HG02938 (cell line): ENCODE measurements at regions not wholly inside any gene's neighbourhood (a gene's known extent, or its start where the extent isn't known, plus 50 kb on each side); places are given as distances from the start of the nearest gene placed in this dataset.

Source experiments
- ATAC-seq: cut with Tn5 transposase; IDR thresholded peaks from one replicate; pipeline ENCODE4 v1.9.1; 2021; ENCODE audit warnings: mild to moderate bottlenecking, moderate library complexity; ENCODE audit not compliant: unreplicated experiment

DNA sequence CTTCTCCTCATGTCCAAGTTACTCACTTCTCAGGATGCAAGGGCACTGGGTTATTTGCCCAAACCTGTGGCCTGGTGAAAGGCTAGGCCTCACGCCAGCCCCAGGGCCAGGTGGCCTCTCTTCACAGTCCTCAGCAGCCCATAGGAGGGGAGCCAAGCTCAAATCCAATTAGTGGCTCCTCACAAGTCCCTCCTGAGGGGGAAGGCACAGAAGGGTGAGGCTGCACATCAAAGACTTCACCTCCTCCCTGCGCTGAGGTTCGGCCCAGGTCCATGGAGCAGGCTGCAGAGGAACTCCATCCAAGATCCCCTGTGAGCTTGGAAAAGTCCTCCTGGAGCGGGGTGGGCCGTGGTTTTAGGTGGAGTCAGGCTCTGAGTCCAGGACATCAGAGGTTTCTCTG is 320.0 kb downstream of the FOXL1 start:
- ATAC-seq: no peak

DNA sequence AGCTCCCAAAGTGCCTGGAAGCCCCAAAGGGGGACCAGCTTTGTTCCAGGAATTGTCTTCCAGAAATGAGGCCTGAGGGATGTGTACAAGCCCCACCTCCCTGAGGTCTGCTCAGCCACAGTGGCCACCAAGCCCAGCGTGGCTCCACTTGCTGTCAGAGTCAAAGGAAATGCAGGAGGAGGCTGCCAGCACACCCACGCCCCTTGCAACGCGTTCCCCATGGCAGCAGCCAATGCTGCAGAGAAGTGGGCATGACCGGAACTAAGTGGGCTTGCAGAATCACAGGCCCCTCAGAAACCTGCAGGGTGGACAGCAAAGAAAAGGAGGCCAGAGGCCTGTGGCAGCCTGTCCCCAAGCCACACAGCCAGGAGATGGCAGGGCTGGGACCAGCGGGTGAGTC is 320.8 kb downstream of the FOXL1 start:
- ATAC-seq: no peak

DNA sequence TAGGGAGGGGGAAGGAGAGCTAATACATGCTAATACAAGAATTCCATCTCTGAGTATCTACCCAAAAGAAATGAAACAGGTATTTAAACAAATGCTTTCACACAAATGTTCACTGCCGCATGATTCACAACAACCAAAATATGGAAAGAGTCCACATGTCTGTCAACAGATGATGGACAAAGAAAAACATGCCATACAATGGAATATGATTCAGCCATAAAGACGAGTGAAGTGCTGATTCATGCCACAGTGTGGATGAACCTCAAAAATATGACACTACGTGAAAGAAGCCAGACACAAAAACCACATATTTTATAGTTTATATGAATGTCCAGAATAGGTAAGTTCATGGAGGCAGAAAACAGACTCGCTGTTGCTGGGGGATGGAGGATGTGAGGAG is 321.4 kb downstream of the FOXL1 start:
- no peak for ATAC-seq

DNA sequence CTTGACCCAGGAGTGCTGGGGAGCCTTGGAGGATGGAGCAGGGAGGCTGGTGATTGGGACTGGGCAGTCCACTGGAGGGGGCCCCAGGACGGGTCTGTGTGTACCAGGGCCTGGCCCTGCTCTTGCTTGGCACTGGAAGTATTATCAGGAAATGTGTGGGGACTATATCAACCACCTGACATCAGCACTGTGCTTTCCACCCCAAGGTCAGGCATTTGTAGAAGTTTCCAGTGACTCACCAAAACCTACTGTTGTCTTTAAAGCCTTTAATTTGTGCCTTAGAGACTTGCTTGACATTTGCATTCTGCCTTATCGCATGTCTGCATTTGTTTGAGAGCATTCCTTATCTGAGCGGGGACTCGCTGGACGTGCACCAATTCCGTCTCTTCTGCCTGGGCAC is 323.1 kb downstream of the FOXL1 start:
- no peak for ATAC-seq

DNA sequence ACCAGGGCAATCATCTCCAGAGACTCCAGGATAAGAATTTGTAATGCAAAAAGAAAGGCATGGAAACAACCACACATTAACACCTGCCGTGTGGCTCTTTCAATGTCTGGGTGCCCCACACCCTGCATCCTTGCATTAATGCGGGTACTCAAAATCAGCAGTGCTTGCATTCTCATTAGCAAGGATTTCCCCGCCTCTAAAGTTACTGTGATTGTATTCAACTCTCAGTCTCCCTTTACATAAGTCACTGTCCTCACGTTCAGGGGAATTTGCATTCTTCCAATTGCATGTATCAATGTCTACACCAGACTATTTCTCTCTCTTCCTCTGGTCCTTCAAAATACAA is 324.3 kb downstream of the FOXL1 start:
- no peak for ATAC-seq

DNA sequence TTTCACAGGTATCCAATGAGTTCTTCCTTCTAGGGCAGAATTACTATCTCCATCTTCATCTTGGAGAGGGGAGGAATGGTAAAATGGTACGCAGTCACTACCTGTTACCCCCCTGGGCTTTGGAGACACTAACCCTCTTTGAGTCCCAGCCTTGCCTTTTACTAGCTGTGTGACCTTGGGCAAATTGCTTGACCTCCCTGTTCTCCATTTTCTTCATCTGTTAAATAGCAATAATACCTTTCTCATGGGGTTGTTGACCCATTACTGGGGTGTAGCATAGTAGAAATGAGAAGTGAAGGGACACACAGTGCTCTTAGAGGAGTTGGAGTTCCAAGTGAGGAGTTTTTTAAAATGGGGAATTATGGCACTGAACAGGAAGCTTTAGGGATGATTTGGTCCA is 324.7 kb downstream of the FOXL1 start:
- no peak for ATAC-seq

DNA sequence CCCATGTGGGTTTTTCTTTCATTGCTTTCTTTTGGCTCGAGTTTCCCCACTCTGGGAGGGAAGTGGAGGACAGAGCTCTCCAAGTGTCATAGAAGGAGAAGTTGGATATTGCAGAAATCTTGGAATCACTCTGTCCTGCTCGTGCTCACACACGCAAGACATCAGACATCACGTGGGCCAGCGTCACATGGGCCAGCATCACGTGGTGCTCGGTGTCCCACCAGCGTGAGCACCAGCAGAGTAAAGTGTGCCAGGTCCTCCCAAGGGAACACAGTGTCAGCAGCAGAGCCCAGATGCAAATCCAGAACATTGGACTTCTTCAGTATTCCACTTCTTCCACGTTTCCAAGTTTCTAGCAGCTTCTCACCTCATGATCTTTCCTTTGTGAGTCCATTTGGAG is 327.0 kb downstream of the FOXL1 start:
- ATAC-seq: no peak

DNA sequence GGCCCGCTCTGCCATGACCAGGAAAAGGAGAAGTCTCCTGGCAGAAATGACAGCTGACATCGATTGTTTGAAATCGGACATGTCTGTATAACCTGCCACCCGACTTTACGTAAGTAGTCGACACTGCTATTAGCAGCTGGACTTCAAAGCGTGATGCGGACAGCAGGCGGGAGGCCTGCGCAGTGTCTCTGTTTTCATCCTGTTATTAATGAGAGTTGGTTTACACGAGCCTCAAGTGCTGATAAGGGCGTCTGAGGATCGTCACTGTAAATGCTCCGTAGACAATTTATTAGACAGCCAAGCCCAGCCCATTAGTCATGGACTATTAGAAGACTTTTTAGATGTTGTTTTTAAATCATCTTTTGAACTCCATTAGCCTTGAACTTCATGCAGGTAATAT is 328.3 kb downstream of the FOXL1 start:
- ATAC-seq: no peak

DNA sequence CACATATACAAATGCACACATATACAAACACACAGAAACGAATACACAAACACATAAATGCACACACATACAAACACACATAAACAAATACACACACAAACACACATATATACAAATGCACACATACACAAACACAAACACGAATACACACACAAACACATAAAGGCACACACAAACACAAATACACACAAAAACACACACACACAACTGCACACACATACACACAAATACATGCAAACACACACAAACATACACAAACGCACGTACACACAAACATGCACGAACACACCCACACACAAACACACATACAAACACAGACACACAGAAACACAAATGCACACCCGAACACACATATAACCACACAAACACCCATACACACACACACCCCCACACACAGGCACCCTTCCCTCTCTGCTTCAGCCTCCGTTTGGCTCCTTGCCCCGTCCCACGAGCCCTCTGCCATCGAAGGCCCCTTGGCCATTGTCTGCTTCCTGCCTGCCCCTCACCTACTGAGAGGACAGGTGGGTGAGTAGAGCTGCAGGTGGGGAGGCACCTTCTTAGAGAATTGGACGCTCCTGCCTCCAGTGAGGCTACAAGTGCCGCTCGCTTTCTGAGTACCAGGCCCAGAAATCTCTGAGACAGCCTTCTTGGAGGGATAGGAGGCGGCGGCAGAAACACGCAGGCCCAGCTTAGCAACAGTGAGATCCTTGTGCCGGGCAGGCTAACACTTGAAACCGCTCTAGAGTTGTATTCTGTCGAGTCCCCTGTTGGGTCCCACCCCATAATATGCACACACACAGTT is 331.2 kb downstream of the FOXL1 start:
- ATAC-seq: no peak

DNA sequence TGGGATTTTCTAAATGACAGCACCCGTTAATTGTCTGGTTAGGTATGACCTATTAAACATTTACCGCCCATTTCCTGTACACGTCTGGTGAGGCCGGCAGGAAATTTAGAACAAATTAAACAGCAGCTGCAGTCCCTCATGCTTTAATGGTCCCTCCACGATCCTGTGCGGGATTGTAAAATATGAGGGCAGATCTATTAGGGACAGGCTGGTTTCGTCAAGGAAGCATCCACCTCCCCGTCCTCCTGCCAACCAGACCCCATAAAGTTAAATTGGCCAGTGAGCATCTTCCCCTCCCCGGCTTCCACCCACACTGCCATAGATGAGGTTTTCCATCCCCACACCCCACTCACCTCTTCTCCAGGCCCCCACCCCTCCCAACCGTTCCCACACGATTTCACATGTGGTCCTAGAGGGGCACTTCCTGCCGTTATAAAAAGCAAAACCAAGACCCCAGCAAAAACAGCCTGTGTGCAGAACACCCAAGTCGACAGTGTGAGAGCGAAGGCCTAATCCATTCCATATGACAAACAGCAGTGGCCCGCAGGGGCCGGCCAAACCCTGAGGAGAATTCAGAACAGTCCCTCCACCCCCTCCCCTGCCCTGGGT is 331.9 kb downstream of the FOXL1 start:
- ATAC-seq: no peak

DNA sequence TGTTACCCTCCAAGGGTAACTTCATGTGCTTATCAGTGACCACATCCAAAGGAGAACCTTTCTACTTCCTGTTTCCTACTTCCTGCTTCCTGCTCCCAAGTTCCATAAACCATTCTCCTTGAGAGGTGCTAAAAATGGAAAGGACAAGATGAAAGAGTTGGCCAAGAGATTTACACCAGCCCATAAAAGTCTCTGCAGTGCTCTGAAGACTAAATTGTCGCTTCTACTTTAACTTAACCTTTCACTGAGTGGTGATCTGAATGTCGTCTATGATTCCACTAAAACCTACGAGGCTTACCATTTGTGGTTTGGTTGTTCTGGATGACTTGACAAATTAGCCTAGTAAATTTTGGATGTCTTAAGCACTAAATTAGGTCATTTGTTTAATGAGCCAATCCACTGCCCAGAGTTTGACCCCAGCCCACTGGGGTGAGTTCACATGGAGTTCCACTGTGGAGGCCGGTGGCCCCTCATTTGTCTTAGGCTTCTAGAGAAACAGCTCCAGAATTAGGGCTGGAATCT is 333.1 kb downstream of the FOXL1 start:
- ATAC-seq: no peak

DNA sequence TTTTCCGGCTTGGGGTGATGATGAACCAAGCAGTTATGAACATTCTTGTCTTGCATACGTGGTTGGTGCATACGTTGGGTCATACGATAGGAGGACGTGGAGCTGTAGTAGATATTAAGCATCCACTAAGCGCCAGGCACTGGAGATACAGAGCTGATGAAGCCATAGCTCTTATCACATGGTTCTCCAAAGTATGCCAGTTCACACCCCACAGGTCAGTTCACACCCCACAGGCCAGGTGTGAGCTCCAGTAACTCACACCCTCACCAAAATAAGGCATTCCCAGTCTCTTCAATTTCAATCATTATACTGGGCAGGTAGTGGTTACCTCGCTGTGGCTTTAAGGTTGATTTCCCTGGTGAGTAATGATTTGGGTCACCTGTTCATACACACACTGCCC is 335.5 kb downstream of the FOXL1 start:
- ATAC-seq: no peak

DNA sequence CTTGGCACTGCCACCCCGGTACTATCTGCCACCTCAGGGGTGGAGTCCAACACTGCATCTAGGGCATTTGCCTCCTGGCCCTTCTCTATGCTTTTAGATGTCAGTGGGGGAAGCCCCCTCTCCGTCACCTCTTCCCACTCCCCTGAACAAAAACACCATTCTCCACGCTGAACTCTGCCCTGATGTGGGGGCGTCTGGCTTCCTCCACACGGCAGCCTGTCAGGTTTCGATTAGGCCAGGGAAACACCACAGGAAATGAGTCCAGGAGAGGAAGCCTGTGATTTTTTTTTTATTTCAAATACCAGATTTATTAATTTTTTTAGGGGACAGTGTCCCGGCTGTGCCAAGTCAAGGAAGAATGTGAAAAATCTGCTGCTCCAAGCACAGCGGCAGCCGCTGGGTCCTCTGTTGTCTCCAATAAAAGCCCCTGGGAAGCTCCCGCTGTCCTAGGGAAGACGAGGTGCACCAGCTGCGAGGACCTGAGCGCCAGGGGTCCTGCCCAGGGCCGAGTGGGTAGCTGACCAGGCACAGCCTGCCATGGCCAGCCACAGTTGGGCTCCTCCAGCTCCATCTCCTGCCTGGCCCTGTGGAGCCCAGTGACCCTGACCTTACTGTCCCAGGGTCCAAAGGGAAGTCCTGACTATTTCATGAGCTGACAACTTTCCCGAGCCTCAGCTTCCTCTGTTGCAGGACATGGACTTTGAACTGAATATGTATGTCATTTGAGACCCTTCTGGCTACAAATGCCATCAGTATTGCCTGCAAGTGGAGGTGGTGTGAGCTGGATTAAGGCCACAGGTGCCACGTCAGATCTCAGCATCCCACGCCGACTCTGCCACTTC is 336.7 kb downstream of the FOXL1 start:
- ATAC-seq: no peak

DNA sequence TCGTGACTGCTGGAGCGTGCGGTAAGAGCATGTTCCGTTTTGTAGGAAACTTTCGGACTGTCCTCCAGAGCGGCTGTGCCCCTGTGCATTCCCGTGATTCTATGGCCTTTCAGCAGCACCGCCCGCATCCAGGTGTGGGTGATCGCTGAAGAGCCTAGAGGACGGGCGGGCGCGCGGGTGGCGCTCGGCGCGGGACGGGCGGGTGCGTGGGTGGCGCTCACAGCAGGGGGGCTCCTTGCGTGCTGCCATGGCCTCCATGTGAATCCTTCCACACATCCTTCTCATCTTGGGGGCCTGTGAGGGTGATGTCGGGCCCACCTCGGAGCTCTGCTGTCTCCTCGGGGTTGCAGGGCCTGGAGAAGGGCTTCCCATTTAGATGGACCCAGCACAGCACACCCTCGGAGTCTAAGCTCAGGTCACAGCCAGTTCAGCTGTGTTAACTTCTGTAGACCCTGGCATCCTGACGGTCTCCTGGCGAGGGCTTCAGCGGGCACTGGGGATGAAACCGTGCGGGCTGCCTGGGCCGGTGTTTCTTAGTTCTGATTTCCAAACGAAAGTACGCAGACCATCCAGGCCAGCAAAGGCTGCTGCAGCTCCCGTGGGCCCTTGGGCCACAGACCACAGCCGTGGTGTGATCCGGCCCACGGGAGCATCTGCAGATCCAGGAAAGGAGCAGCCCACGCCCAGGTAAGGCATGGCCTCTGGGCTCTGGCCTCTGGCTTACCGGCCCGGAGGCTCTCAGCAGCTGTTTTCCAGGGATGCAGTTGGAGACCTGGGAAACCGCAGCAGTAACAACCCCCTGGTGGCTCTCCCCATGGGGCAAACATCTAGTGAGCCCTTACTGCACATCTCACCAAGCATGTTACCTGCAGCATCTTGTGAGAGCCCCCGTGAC is 339.4 kb downstream of the FOXL1 start:
- ATAC-seq: no peak

DNA sequence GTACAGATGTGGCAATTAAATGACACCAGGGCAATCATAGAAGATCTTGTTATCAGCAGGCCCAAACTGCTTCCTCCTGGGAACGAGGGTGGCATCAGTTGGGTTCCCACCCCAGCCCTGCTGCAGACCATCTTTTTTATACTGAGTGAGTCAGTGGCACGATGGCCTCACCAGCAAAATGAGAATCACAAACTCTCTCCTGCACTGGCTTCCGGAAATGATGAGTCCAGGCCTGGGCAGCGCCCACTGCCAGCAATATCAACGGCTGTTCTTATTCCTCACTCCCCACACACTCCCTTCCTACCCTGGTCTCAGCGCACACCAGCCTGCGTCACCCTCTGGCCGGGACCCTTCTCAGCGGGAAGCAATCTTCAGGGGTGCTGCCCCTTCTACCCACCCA is 340.3 kb downstream of the FOXL1 start:
- ATAC-seq: no peak

DNA sequence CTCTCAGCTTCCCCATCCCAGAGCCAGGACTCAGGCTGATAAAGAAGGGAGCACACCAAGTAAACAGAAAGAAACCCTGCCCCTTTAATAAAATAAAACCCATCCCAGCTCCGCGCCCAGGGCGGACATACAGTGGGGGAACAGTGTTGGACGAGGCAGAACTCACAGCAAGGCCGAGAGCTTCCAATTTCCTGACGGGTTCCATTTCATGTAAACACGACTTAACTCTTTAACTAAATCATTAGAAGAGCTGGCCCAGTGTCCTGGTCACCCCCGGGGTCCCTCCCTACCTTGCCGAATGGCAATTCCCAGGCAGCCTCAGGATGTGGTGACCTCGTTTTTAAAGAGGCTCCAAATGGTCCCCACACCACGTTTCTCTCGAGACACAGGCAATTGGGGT is 340.7 kb downstream of the FOXL1 start:
- ATAC-seq: no peak

DNA sequence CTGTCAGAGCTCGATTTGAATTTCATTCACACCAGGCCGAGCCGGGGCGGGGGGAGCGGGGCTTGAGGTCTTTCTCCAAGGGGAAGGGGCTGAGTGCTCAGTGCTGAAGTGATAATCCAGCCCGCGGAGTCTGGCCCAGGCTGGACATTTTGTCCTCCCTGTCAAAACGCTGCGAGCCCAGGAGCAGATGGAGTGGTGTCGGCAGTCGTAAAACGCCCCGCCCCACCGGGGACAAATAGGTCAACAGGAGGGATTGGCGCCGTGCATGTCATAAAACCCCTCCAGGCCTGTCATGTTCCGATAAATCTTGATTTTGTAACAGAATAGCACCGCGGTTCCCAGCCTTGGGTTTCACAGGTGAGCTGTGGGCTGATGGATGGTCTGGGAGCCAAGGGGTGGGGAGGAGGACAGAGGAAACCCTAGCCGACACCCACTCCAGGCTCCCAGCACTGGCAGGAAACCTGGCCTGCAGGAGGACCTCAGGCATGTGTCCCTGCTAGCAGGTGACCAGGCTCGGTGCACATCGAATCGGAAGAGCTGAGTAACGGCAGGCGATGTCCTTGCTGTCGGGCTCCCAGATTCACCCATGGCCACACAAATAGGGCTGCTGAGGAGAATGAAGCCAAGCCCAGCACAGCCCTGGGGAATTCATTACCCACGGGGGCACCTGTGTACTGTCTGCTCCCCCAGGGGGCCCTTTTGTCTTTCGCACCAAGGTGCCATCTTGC is 341.4 kb downstream of the FOXL1 start:
- no peak for ATAC-seq

DNA sequence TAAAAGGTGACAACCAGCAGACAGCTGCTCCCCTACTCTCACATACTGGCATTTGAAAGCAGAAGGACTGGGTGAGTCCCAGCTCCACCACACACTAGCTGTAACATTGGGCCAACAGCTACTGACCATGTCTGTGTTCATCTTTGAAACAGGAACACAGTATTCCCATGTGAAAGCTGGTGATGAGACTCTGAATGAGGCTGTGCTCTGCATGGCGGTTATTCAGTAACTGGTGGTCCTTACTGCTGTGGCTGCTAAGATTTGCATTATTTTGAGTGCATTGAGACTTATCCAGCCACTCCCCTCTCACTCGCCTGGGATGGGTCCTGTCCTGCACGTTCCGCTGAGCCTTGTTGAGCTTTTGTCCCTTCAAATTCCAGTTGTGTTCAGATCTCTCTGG is 342.9 kb downstream of the FOXL1 start:
- no peak for ATAC-seq

DNA sequence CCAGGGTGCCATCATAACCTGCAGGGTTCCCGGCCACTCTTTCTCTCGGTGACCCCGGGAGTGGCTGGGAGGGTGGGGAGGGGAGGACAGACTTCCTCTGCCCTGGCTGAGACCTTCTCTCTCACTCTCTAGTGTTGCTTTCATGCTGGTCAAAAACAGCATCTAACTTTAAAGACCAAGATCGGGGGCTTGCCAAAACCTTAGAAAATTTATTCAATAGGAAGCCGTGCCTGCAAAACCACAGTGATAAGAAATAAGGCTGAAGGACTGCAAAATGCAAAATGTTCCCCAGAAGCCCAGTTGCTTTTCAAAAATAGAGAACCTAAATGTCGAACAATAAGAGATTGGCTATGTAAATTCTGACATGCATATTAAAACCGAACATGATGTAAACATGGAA is 344.0 kb downstream of the FOXL1 start:
- ATAC-seq: no peak

DNA sequence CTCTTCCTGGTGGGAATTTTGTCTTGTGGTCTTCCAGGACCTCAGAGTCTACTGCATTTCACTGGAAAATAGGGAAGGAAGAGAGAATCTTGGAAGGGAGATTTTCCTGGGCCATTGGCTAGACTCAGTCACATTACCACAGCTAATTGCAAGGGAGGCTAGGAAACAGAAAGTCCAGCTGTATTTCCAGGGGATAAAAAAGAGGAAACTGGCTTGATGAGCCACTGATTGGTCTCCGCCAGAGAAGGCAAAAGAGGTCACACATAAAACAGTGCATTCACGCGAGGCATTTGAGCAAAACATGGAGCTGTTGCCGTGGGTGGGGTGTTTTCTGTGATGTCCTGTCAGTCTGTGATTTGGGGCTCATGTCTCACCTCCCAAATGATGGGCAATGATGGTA is 345.3 kb downstream of the FOXL1 start:
- no peak for ATAC-seq
